ENCODE measurements at regions not wholly inside any gene's neighbourhood (a gene's known extent, or its start where the extent isn't known, plus 50 kb on each side); places are given as distances from the start of the nearest gene placed in this dataset.

DNA sequence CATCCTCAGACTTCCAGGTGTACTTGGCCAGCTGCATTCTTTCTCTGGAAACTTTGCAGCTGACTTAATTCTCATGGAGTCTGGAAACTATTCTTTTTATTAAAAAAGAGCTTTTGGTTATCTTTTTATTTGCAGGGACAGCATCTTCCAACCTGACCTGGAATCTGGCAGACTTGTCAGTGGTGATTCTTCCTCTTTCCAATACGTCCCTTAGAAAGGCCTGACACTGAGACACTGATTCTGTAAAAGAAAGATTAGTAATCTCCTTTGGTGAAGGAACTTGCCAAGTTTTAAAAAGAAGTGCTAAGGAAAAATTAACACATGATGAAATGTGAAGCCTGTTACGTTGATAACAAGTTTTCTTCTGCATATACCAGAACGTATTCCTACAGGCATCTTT, 440.9 kb upstream of the RAG2 start:
- TF ChIP-seq, protein P1, sequence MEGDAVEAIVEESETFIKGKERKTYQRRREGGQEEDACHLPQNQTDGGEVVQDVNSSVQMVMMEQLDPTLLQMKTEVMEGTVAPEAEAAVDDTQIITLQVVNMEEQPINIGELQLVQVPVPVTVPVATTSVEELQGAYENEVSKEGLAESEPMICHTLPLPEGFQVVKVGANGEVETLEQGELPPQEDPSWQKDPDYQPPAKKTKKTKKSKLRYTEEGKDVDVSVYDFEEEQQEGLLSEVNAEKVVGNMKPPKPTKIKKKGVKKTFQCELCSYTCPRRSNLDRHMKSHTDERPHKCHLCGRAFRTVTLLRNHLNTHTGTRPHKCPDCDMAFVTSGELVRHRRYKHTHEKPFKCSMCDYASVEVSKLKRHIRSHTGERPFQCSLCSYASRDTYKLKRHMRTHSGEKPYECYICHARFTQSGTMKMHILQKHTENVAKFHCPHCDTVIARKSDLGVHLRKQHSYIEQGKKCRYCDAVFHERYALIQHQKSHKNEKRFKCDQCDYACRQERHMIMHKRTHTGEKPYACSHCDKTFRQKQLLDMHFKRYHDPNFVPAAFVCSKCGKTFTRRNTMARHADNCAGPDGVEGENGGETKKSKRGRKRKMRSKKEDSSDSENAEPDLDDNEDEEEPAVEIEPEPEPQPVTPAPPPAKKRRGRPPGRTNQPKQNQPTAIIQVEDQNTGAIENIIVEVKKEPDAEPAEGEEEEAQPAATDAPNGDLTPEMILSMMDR (IDR thresholded peaks at IDR 0.05; ENCODE audit: poor library complexity, severe bottlenecking) = no peak
- TF ChIP-seq SMC3 (conservative IDR thresholded peaks at IDR 0.05; ENCODE audit: poor library complexity) (no peak), EP300 (conservative IDR thresholded peaks at IDR 0.05; ENCODE audit: poor library complexity, severe bottlenecking) (no peak), RAD21 (conservative IDR thresholded peaks at IDR 0.05) (no peak), POLR2AphosphoS5 (IDR thresholded peaks at IDR 0.05) (no peak), TAF1 (IDR thresholded peaks at IDR 0.05; ENCODE audit: low read depth) (no peak), MXI1 (conservative IDR thresholded peaks at IDR 0.05; ENCODE audit: poor library complexity, severe bottlenecking) (no peak)
